HG03439 (cell line): ENCODE measurements at regions not wholly inside any gene's neighbourhood (a gene's known extent, or its start where the extent isn't known, plus 50 kb on each side); places are given as distances from the start of the nearest gene placed in this dataset.

Source experiments
- ATAC-seq: cut with Tn5 transposase; IDR thresholded peaks from one replicate; pipeline ENCODE4 v1.9.1; 2021; ENCODE audit warnings: mild to moderate bottlenecking, moderate library complexity; ENCODE audit not compliant: unreplicated experiment

DNA sequence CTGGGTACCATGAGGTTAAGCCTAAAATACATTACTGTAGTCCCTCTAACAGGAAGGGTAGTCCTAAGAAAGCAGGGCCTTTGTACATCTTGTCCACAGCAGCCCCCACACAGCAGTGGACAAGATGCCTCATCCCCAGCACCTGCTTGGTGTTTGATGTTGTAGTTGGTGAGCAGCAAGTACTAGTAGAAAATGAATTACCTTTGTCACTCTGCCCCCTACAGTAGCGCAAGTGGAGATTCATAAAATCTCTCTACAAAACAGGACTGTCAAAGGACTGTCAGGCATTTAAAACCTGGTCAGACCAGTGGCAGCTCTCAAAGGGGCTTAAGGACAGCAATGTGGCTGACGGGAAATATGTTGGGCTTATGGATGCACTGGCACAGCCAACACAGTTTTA lies 122.5 kb downstream of the TMEM174 start:
- no peak for ATAC-seq

- no peak for ATAC-seq
These were observed 119.9 kb downstream of the TMEM174 start for GRCh38 chr5:73292816-73293459.

- ATAC-seq: no peak
These were observed 118.9 kb downstream of the TMEM174 start for GRCh38 chr5:73291873-73292272.

GRCh38 chr5:73290242-73290641 lies 117.2 kb downstream of the TMEM174 start:
- no peak for ATAC-seq

DNA sequence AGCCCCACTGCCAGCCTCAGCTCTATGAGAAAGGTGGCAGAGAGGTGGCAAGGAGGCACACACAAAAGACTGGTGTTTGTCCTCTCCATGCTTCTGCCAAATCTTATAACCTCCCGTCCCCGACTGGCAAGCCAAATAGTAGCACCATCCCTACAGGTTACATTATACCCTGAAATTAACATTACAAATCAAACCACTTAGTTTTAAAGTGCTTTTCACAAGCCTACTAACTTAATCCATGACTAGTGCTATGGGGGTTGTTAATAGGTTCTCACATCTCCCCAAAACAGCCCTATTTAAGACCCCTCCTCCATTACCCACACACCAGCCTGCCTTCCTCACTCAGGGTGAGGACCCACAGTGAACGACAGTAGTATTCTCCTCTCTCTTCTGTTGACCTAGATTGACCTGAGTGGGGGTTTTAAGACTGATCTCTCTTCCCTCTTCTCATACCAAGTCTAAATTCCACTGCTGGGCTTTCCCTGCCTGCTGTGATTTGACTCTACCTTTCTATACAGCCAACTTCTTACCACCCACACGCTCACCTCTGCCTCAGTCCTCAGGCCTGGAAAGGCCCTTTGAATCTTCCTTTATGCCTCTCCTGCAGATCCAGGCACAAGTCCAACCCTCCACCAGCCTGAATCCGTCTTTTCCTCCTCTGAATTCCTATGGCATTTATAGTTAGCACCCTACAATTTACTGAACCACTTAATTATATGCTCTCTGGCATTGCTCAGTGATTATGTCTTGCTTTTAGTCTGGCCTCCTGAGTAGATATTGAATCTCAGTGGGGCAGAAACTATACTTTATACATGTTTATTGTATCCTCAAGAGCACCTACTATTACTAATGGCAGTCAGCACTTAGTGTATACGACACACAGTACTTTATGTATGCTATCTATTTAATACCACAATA lies 116.1 kb downstream of the TMEM174 start:
- no peak for ATAC-seq

- ATAC-seq: no peak
These were observed 113.9 kb downstream of the TMEM174 start for GRCh38 chr5:73286896-73287295.

- ATAC-seq: no peak
These were observed 112.0 kb downstream of the TMEM174 start for GRCh38 chr5:73284985-73285384.

DNA sequence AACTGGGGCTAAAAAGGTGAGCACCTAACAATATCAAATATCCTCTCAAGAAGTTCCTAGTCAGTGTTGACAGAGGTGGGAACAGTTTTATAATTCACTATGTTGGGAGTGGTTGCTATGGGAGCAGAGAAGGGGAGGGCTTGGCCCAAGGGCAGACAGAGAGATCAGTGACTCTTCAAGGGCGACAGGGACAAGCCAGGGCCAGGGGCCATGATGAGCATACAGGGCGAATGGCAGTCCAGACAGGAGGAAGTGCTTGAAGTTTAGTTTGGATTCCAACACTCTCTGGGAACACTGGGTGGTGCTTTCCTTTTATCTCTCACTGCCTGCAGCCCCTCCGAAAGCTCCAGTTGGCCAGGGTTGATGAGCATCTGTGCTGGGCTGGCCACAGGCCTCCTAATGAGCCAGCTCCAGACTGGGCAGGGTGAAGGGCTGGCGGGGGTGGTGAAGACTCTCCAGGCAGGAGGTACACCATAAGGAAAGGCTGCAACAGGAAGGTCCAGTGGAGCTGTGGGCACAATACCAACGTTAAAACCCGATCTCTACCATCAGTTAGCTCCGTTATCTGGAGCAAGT lies 111.3 kb downstream of the TMEM174 start:
- ATAC-seq: no peak

GRCh38 chr5:73282923-73283322 lies 109.9 kb downstream of the TMEM174 start:
- no peak for ATAC-seq

GRCh38 chr5:73282383-73282782 lies 109.4 kb downstream of the TMEM174 start:
- ATAC-seq: no peak

DNA sequence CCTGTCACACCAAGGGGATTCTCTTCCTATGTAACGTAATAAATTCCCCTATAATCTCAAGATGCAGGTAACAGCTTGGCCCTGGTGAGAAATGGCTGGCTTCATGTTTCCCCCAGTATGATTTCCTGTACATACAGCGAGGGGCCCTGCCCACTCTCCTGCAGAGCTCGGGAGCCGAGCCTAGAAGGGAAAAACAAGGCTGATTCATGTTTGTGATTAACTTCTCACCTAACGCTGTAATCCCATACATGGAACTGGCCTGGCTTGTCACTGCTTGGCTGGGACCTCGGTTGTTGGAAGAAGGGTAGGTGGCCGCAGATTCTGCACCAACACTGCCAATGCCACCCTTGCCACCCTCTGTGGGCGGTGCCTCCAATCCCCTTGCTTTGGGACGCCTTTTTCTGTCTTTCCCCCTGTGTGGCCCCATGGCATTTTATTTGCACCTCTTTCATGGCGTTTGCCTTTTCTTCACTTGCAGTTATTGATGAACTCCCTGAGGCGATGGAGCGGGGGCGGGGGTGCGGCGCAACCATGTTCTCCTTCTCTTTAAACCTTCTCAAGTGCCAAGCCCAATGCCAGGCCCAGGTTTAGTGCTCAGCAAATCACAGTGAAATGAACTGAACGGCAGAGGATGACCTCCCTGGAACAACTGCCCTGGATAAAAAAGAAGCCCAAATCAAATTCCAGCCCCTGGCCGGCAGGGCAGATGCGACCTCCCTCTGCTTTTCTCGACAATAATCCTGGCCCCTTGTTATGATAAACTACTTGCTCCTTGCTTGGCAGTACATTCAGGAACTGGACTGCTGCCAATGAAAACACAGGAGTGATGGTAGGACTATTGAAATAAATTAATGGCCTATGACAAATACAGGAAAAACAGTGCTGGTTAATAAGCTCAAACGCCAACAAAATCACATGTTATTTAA lies 108.1 kb downstream of the TMEM174 start:
- ATAC-seq: no peak

- ATAC-seq: no peak
These were observed 107.4 kb downstream of the TMEM174 start for GRCh38 chr5:73280386-73280785.

- no peak for ATAC-seq
These were observed 106.8 kb downstream of the TMEM174 start for GRCh38 chr5:73279805-73280204.

DNA sequence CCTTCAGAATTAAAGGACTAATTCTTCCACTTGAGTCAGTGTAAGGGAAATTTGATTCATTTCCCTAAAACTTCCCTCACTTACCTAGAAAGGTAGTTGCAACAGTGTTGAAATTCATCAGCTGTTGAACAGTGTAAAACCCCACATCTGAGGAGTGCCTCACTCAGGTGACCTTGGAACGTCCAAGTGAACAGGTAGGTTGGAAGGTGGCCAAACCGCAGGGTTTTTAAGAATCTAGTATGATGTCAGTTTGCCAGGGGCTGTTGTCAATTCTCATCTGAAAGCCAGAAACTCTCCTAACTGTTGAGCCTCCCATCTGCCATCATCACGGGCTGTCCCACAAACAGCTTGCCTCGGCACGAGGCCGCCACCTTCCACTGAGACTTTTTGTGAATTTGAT lies 105.7 kb downstream of the TMEM174 start:
- no peak for ATAC-seq

DNA sequence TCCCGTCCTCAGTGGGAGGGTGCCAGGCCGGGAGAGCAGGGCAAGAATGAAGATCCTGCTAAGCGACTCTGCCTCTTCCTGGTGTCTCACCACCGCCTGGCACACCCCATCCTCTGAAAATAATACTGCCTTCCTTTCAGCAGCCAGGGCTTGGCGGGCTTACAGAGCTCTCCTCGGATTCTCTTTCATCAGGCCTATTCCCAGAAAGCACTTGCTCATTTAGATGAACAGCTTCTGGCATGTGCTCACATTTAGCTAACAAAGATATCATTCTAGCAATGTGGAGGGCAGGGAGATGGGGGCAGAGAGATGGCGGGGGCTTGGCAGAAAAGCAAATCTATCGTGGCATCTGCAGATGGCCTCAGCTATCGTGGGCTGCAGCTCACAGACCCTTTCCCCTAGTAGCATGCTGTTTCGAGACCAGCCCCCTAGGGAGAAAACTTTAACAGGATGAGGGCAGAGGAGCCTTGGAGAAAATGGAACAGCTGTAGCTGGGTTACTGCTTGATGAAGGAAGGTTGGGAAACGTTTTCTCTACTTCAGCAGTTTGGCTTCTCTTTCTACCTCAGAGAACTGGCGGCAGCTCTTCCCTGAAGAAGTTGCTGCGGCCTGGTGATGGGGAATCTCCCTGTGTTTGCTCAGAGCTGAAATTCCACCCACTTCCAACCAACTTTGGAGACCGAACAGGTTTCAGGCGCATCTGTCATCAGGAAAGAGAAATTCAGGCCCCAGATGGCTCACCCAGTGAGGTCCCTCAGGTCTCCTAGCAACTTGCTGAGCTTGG lies 102.1 kb downstream of the TMEM174 start:
- no peak for ATAC-seq

GRCh38 chr5:73274121-73274520 lies 101.1 kb downstream of the TMEM174 start:
- ATAC-seq: no peak

DNA sequence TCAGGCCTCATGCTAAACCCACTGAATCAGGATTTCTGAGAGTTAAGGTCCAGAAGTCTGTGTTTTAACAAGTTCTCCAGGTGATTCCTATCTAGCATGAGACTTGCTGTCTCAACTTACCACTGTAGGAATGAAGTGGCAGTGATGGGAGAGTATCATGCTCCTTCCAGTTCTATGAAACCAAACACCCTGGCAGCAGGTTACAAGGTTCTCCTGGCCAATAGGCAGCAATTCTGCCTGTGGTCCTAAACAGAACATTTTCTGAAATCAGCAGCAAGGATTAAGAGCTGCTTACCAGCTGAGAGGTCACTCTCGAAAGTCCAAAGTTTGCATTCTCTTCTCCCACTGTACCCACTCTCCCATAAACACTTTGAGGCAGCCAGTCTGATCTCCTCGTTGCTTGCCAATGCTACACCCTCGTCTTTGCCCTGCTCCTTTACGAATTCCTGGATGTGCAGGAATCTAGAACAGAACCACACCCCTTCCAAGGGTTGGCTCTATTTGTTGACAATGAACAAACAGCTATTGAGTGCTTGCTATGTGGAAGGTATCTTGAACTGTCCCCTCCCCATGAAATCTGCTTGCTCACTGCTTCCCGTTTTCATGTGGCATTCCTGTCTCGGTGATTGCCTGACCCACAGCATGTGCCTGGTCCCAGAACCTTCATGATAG lies 100.5 kb downstream of the TMEM174 start:
- ATAC-seq: no peak

DNA sequence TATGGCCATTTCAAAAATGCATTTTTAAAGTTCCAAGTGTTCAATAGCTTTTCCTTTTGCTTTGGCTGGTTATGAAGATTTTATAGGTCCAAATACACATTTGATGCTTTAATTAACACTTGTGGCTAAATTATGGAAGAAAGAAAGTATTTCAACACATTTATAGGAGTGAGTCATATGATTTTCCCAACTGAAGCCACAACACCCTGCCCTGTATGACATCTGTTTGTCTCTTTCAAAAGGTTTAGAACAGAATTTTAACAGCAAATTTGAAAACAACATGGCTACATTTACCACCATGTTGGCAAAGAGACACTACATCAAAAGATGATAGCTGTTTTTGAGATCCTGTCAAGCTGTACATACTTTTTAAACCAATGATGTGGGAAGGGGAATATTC lies 99.4 kb downstream of the TMEM174 start:
- no peak for ATAC-seq

- no peak for ATAC-seq
These were observed 95.8 kb downstream of the TMEM174 start for GRCh38 chr5:73268826-73269225.
